Neural progenitor cell (in vitro differentiated cells): ENCODE measurements at regions not wholly inside any gene's neighbourhood (a gene's known extent, or its start where the extent isn't known, plus 50 kb on each side); places are given as distances from the start of the nearest gene placed in this dataset.
"Not testable (repeated sequence)": the region's sequence is repeated elsewhere in the genome, so short reads cannot be mapped to it uniquely, and the experiment has no call there.

Source experiments
- DNase-seq: peaks from one replicate; pipeline ENCODE4 v3.0.0-alpha.2; 2016; ENCODE audit warnings: low spot score
- H2AFZ ChIP-seq: fragments of 200-600 bp; sonication (generic); replicated peaks from 2 replicates; pipeline ENCODE4 v1.6.1; 2016; ENCODE audit warnings: antibody characterized with exemption
- H3F3A ChIP-seq: fragments of 200-600 bp; sonication (generic); 2 replicates; pipeline ENCODE4 v1.6.1; 2016; ENCODE audit warnings: antibody characterized with exemption, low read depth
- H3K27ac ChIP-seq: fragments of 200-600 bp; sonication (generic); 2 replicates; pipeline ENCODE4 v1.5.1; 2016; ENCODE audit warnings: mild to moderate bottlenecking
- H3K27me3 ChIP-seq: fragments of 200-600 bp; sonication (generic); 2 replicates; pipeline ENCODE4 v1.6.1; 2016; ENCODE audit warnings: mild to moderate bottlenecking, moderate library complexity
- H3K36me3 ChIP-seq: fragments of 200-600 bp; sonication (generic); 2 replicates; pipeline ENCODE4 v1.5.1; 2016
- H3K4me1 ChIP-seq: fragments of 200-600 bp; sonication (generic); 2 replicates; pipeline ENCODE4 v1.6.1; 2016; ENCODE audit warnings: mixed run types
- H3K4me2 ChIP-seq: fragments of 200-600 bp; sonication (generic); 2 replicates; pipeline ENCODE4 v1.6.1; 2016
- H3K4me3 ChIP-seq: fragments of 200-600 bp; sonication (generic); 2 replicates; pipeline ENCODE4 v1.5.1; 2016
- H3K79me2 ChIP-seq: fragments of 200-600 bp; sonication (generic); 2 replicates; pipeline ENCODE4 v1.6.1; 2016; ENCODE audit warnings: low read depth
- H3K9ac ChIP-seq: fragments of 200-600 bp; sonication (generic); 2 replicates; pipeline ENCODE4 v1.6.1; 2016
- H3K9me3 ChIP-seq: fragments of 200-600 bp; sonication (generic); 2 replicates; pipeline ENCODE4 v1.5.1; 2016; ENCODE audit warnings: low read depth
- H4K20me1 ChIP-seq: fragments of 200-600 bp; sonication (generic); 2 replicates; pipeline ENCODE4 v1.6.1; 2016; ENCODE audit warnings: low read depth
- H3K27ac Mint-ChIP-seq: 3 replicates; pipeline ENCODE4 v1.8.0; 2021; ENCODE audit warnings: mixed read lengths
- H3K27me3 Mint-ChIP-seq: 2 replicates; pipeline ENCODE4 v1.8.0; 2022; ENCODE audit warnings: low read depth, mild to moderate bottlenecking, inconsistent platforms, moderate library complexity, mixed read lengths; ENCODE audit not compliant: insufficient read depth
- H3K36me3 Mint-ChIP-seq: 3 replicates; pipeline ENCODE4 v1.8.0; 2021; ENCODE audit warnings: mixed read lengths
- H3K4me1 Mint-ChIP-seq: 3 replicates; pipeline ENCODE4 v1.8.0; 2021; ENCODE audit warnings: mixed read lengths
- H3K4me3 Mint-ChIP-seq: 3 replicates; pipeline ENCODE4 v1.8.0; 2021; ENCODE audit warnings: mild to moderate bottlenecking, moderate library complexity, mixed read lengths
- H3K9me3 Mint-ChIP-seq: 3 replicates; pipeline ENCODE4 v1.8.0; 2020; ENCODE audit warnings: mixed read lengths
- EZH2 ChIP-seq: fragments of 200-600 bp; sonication (generic); IDR thresholded peaks from 2 replicates; pipeline ENCODE4 v1.6.1; 2017; ENCODE audit warnings: antibody characterized with exemption, mild to moderate bottlenecking, moderate library complexity
- EZH2phosphoT487 ChIP-seq: fragments of 200-600 bp; sonication (generic); IDR thresholded peaks from 2 replicates; pipeline ENCODE4 v1.6.1; 2017; ENCODE audit warnings: antibody characterized with exemption
- TF ChIP-seq, protein P1 (sequence below): fragments of 200-600 bp; sonication (generic); IDR thresholded peaks from 2 replicates; pipeline ENCODE4 v1.5.1; 2017; ENCODE audit warnings: antibody characterized with exemption, mild to moderate bottlenecking

GRCh38 chr10:22148961-22149360, 68.9 kb downstream of the EBLN1 start:
- TF ChIP-seq EZH2 (no peak), EZH2phosphoT487 (no peak)
- TF ChIP-seq, protein P1, sequence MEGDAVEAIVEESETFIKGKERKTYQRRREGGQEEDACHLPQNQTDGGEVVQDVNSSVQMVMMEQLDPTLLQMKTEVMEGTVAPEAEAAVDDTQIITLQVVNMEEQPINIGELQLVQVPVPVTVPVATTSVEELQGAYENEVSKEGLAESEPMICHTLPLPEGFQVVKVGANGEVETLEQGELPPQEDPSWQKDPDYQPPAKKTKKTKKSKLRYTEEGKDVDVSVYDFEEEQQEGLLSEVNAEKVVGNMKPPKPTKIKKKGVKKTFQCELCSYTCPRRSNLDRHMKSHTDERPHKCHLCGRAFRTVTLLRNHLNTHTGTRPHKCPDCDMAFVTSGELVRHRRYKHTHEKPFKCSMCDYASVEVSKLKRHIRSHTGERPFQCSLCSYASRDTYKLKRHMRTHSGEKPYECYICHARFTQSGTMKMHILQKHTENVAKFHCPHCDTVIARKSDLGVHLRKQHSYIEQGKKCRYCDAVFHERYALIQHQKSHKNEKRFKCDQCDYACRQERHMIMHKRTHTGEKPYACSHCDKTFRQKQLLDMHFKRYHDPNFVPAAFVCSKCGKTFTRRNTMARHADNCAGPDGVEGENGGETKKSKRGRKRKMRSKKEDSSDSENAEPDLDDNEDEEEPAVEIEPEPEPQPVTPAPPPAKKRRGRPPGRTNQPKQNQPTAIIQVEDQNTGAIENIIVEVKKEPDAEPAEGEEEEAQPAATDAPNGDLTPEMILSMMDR, result no peak
- Histone ChIP-seq H3K27me3 (no peaks in the 10 kb centered on the region), H3K4me3 (no peak overlapping the region), H3K9me3 (no peaks in the 10 kb centered on the region), H3K4me2 (no peak overlapping the region), H3K27ac (no peak overlapping the region), H4K20me1 (no peaks in the 10 kb centered on the region), H2AFZ (no peak overlapping the region), H3F3A (no peaks in the 10 kb centered on the region), H3K36me3 (no peaks in the 10 kb centered on the region), H3K79me2 (no peaks in the 10 kb centered on the region), H3K4me1 (no peaks in the 10 kb centered on the region), H3K9ac (no peak overlapping the region)
- DNase-seq, result no peak
- H3K4me3 Mint-ChIP-seq, result no peak overlapping the region
- no peak overlapping the region for H3K27ac Mint-ChIP-seq
- H3K4me1 Mint-ChIP-seq, result no peaks in the 10 kb centered on the region
- no peaks in the 10 kb centered on the region for H3K36me3 Mint-ChIP-seq
- H3K27me3 Mint-ChIP-seq, result no peaks in the 10 kb centered on the region
- H3K9me3 Mint-ChIP-seq, result peaks cover 7% of the 10 kb centered on the region

DNA sequence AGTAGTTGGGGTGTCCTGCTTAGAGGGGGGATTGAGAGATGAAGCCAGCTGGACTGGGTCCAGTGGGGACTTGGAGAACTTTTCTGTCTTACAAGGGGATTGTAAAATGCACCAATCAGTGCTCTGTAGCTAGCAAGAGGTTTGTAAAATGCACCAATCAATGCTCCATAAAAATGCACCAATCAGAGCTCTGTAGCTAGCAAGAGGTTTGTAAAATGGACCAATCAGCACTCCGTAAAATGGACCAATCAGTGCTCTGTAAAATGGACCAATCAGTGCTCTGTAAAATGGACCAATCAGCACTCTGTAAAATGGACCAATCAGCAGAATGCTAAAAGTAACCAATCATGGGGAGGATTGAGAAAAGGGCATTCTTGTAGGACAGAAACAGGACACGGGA, 71.9 kb downstream of the EBLN1 start:
- not testable (repeated sequence) for H3K9me3 ChIP-seq, H2AFZ ChIP-seq, H3K4me1 ChIP-seq, H3K36me3 ChIP-seq, H3K9me3 Mint-ChIP-seq, H3K4me1 Mint-ChIP-seq, H3K27ac ChIP-seq, H3K4me2 ChIP-seq, H3K36me3 Mint-ChIP-seq, H3F3A ChIP-seq, H3K27ac Mint-ChIP-seq, H3K4me3 ChIP-seq, DNase-seq, H3K27me3 Mint-ChIP-seq, H3K79me2 ChIP-seq, H4K20me1 ChIP-seq, H3K4me3 Mint-ChIP-seq, H3K9ac ChIP-seq, H3K27me3 ChIP-seq

GRCh38 chr10:22137542-22137941, 80.3 kb downstream of the EBLN1 start:
- Mint-ChIP-seq H3K4me1 (peaks cover 11% of the 10 kb centered on the region), H3K27ac (no peak overlapping the region), H3K36me3 (peaks cover 2% of the 10 kb centered on the region), H3K9me3 (no peaks in the 10 kb centered on the region), H3K4me3 (no peak overlapping the region), H3K27me3 (no peaks in the 10 kb centered on the region)
- TF ChIP-seq, protein P1, result no peak
- TF ChIP-seq EZH2phosphoT487 (no peak), EZH2 (no peak)
- no peaks in the 10 kb centered on the region for H3K79me2 ChIP-seq
- H3K9ac ChIP-seq, result no peak overlapping the region
- DNase-seq, result no peak
- no peaks in the 10 kb centered on the region for H3F3A ChIP-seq
- H3K4me3 ChIP-seq, result no peak overlapping the region
- no peaks in the 10 kb centered on the region for H3K9me3 ChIP-seq
- no peak overlapping the region for H2AFZ ChIP-seq
- no peaks in the 10 kb centered on the region for H3K4me1 ChIP-seq
- no peak overlapping the region for H3K4me2 ChIP-seq
- H3K36me3 ChIP-seq, result no peaks in the 10 kb centered on the region
- H3K27ac ChIP-seq, result no peak overlapping the region
- H3K27me3 ChIP-seq, result no peaks in the 10 kb centered on the region
- H4K20me1 ChIP-seq, result no peaks in the 10 kb centered on the region

GRCh38 chr10:22135591-22135990, 82.2 kb downstream of the EBLN1 start:
- H3K27ac Mint-ChIP-seq, result no peak overlapping the region
- Histone ChIP-seq H3F3A (no peaks in the 10 kb centered on the region), H3K36me3 (no peaks in the 10 kb centered on the region), H3K4me3 (no peak overlapping the region), H3K27ac (no peak overlapping the region), H2AFZ (no peak overlapping the region), H4K20me1 (no peaks in the 10 kb centered on the region), H3K9ac (no peak overlapping the region), H3K4me1 (no peaks in the 10 kb centered on the region), H3K9me3 (no peaks in the 10 kb centered on the region), H3K4me2 (no peak overlapping the region), H3K79me2 (no peaks in the 10 kb centered on the region), H3K27me3 (no peaks in the 10 kb centered on the region)
- no peak overlapping the region for H3K4me3 Mint-ChIP-seq
- DNase-seq, result no peak
- no peaks in the 10 kb centered on the region for H3K36me3 Mint-ChIP-seq
- TF ChIP-seq EZH2 (no peak), EZH2phosphoT487 (no peak)
- TF ChIP-seq, protein P1, result no peak
- no peaks in the 10 kb centered on the region for H3K9me3 Mint-ChIP-seq
- no peaks in the 10 kb centered on the region for H3K27me3 Mint-ChIP-seq
- H3K4me1 Mint-ChIP-seq, result peaks cover 11% of the 10 kb centered on the region
